ENCODE measurements at regions not wholly inside any gene's neighbourhood (a gene's known extent, or its start where the extent isn't known, plus 50 kb on each side); places are given as distances from the start of the nearest gene placed in this dataset.
A peak's percentile ranks its signal among the peaks of the same experiment; 100 is the strongest.
"Not testable (repeated sequence)": the region's sequence is repeated elsewhere in the genome, so short reads cannot be mapped to it uniquely, and the experiment has no call there.

DNA sequence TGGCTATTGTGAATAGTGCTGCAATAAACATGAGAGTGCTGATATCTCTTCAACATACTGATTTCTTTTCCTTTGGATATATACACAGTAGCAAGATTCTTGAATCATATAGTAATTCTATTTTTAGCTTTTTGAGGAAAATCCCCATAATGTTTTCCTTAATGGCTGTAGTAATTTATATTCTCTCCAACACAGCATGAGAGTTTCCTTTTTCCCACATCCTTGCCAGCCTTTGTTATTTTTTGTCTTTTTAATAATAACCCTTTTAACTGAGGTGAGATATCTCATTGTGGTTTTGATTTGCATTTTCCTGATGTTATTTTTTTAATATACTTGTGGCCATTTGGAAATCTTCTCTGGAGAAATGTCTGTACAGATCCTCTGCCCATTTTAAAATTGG, 132.6 kb downstream of the PRL start:
- no peak for DNase-seq

DNA sequence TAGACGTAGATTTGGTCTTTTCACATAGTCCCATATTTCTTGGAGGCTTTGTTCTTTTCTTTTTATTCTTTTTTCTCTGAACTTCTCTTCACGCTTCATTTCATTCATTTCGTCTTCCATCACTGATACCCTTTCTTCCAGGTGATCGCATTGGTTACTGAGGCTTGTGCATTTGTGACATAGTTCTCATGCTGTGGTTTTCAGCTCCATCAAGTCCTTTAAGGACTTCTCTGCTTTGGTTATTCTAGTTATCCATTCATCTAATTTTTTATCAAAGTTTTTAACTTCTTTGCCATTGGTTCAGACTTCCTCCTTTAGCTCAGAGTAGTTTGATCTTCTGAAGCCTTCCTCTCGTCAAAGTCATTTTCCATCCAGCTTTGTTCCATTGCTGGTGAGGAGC, 125.8 kb downstream of the PRL start:
- DNase-seq: not testable (repeated sequence)

- not testable (repeated sequence) for DNase-seq
These were observed 125.0 kb downstream of the PRL start for GRCh38 chr6:22171885-22172284.

DNA sequence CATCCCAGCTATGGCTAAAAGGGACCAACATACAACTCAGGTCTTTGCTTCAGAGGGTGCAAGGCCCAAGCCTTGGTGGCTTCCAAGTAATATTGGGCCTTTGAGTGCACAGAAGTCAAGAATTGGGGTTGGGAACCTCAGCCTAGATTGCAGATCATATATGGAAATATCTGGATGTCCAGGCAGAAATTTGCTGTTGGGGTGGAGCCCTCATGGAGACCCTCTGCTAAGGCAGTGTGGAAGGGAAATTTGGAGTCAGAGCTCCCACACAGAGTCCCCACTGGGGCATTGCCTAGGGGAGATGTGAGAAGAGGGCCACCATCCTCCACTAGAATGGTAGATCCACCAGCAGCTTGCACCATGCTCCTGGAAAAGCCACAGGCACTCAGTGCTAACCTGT, 123.5 kb downstream of the PRL start:
- DNase-seq: no peak

DNA sequence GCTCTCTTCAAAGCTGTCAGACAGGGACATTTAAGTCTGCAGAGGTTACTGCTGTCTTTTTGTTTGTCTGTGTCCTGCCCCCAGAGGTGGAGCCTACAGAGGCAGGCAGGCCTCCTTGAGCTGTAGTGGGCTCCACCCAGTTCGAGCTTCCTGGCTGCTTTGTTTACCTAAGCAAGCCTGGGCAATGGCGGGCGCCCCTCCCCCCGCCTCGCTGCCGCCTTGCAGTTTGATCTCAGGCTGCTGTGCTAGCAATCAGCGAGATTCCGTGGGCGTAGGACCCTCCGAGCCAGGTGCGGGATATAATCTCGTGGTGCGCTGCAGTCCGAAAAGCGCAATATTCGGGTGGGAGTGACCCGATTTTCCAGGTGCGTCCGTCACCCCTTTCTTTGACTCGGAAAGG, 116.6 kb downstream of the PRL start:
- DNase-seq: not testable (repeated sequence)

GRCh38 chr6:22184371-22184770, 112.5 kb downstream of the PRL start:
- no peak for DNase-seq

GRCh38 chr6:22189946-22190345, 106.9 kb downstream of the PRL start:
- no peak for DNase-seq

GRCh38 chr6:22194188-22194921, 102.5 kb downstream of the PRL start:
- DNase-seq: peak; percentile 17 to 39 (median 17)

- DNase-seq: no peak
These were observed 97.1 kb downstream of the PRL start for GRCh38 chr6:22199771-22200170.

GRCh38 chr6:22204153-22204552, 92.7 kb downstream of the PRL start:
- no peak for DNase-seq

GRCh38 chr6:22205266-22205665, 91.6 kb downstream of the PRL start:
- no peak for DNase-seq

DNA sequence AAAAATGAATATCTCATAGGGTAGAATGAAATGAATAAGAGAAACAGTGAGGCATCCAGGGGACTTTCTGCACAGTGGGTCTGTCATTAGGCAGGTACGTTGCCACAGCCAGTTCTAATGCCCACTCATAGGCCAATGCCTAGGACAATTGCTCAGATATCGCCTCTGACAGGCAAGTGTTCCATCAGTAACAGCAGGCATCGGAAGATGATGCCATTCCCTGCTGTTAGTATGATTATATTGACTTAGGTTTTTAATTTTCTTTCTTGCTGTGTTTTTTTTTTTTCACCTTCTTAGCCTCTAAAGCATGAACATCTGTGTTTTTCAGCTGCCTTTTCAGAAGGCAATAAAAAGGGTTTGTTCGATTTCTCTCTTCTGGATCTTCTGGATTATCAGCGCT, 90.7 kb downstream of the PRL start:
- DNase-seq: no peak

DNA sequence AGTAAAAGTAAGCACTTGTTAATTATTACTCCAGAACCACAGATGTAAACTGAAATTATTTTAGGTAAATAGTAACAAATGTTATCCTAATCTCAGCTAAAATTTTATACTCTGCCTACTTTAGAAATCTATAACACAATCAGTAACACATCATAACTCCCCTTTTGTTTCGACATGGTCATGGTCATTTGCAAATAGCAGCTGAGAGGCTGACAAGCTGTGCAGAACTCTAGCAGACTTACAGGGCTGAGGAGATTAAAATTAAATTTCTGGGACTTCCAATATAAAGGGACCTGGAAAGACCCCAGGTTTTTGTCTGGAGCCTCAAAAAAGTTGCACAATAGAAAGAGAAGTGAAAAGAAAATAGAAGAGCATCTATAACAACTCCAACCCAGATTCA, 88.8 kb downstream of the PRL start:
- DNase-seq: no peak

DNA sequence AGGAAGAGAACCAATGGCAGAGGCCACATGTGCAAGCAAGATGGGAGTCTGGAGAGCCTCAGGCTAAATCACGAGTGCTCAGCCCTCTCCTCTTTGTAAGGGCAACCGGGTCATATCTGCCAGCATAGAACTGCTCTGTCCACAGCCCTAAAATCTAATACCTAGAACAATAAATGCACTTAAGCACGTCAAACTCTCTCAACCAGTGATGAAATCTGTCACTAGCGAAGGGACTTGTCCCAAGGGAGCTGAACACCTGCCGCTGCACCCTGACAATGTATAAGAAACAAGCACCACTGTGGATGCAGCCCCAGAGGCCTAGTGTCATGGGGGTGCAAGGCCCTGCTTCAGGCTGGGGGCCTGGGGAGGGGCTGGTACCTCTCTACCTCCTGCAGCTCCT, 82.5 kb downstream of the PRL start:
- no peak for DNase-seq

- DNase-seq: not testable (repeated sequence)
These were observed 81.4 kb downstream of the PRL start for GRCh38 chr6:22215474-22215873.

DNA sequence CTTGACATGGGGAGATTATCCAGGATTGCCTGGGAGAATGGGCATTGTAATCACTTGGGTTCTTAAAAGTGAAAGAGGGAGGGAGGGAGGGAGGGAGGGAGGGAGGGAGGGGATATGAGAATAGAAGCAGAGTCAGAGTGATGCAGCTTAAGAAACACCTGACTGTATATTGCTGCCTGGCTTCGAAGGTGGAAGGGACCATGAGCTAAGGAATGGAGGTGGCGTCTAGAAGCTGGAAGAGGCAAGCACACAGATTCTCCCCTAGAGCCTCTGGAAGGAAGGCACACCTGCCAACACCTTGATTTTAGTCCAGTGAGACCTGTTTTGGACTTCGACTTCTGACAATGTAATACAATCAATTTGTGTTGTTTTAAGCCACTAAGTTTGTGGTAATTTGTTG, 78.4 kb downstream of the PRL start:
- DNase-seq: no peak

- no peak for DNase-seq
These were observed 76.9 kb downstream of the PRL start for GRCh38 chr6:22219925-22220324.

GRCh38 chr6:22221211-22221610, 75.6 kb downstream of the PRL start:
- no peak for DNase-seq

DNA sequence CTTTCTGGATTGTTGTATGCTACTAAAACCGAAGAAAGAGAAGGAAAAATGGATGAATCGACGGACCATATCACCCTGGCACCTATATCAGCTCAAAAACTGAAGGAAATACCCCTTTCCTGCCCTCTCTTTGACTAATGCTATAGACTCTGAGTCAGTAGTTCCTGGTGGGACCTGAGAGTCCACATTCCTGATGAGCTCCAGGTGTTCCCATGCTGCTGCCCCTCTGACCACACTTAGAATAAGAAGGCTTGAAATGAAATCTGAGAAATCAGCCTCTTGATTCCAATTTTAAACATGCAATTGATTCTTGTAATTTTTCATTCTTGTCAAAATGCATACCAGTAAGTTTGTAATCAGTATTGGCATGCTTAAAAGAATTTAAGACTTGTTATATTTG, 75.2 kb downstream of the PRL start:
- DNase-seq: no peak

DNA sequence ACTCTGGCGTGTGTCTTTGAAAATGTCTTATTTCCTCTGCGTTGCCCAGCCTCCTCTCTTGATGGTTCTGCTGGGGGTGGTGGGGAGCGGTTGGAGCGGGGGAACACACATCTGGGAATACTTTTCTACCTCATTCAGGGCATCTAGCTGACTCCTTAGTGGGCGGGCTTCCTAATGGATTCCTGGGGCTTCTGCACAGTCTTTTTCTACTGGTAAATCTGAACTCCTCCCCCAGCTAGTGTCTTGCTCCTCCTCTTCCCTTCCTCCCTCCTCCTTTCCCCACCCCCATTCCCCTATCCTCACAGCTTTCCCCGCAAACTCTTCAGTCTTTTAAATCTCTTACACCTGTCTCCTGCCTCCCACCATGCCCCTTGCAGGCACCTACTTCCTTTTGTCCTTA, 74.4 kb downstream of the PRL start:
- DNase-seq: no peak

DNA sequence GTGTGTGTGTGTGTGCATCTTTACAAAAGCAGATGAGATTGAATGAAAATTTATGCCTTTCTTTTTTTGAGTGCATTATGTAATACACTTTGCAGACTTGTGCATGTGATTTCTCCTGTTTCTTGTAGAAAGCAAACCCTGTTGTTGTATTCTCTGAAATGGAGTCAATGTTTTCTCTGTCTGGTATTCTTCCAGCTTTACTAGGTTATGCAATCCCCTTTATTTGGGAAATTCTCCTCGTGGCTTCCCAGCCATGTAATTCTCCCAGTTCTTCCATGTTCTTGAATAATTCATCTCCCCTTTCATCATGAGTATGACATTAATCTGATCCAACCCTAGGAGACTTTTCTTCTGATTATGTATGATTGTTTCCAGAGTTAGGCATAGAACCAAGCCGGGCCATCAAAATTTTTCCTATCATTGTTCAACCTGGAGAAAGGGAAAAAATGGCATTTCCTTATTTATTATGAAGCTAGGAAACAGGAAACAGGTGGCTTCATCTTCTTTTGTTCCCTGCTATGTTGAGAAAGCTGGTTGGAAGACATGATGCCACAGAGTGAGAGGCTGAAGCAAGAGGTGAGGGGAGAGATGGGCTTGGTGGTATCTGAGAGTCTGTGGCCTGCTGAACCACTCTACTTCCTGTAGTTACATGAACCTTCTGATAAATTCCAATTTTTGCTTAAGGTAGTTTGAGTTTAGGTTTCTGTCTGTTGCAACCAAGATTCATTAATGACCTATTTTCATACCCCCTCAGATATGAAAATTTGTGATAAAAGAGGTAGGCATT, 68.8 kb downstream of the PRL start:
- DNase-seq: no peak

DNA sequence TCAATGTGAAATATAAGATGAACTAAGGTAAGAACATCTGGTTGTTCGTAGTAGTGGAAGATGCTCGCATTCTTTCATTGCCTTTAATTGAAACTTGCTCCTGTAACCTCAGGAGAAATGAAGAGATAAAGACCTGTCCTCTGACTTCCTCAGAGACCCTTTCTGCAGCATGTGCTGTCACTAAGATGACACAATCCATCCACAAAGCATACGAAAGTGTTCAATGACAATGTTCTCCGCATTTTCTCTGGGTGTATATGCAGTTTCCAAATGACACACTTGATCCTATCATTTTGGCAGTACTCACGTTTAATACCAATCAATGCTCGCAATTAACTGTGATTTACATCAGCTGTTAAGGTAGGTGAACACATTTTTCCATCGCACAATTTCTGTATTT, 65.8 kb downstream of the PRL start:
- DNase-seq: no peak

- no peak for DNase-seq
These were observed 65.2 kb downstream of the PRL start for GRCh38 chr6:22231616-22232015.

DNA sequence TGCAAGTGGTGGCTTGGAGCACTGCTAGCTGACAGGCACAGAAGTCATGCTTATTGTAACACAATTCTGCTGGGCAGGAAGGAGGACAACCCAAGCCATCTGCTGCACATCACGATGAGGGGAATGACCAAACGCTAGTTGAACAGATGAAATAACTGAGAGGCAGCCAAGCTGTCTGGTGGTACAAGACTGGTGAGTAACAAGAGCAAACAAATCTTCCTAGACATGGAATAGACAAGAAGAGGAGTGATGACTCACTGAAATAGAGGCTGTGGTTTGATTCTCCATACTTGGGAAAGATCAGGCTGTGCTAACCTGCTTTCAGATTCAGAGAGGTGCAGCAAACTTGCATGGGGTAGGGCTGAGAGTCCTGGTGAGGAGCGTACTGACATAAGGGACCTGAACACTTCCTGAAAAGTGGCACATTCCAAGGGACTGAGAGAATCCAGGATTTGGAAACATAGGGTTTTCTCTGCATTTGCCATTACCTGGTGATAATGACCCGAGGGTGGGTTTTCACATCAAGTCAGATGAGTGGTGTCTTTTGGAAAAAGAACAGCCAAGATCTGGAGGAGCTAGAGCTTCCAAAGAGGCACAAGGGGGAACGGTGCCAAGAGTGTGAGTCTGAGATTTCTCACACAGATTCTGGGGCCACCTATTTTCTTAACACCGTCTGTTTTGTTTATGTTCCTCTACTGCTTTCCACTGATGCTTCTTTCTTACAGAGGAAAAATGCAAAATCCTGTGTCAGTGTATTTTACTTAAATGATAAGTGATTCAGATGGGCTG, 60.0 kb downstream of the PRL start:
- no peak for DNase-seq

Data from suppressor macrophage treated with lipopolysaccharide for 1 hour (primary cell).